ENCODE measurements at regions not wholly inside any gene's neighbourhood (a gene's known extent, or its start where the extent isn't known, plus 50 kb on each side); places are given as distances from the start of the nearest gene placed in this dataset.

DNA sequence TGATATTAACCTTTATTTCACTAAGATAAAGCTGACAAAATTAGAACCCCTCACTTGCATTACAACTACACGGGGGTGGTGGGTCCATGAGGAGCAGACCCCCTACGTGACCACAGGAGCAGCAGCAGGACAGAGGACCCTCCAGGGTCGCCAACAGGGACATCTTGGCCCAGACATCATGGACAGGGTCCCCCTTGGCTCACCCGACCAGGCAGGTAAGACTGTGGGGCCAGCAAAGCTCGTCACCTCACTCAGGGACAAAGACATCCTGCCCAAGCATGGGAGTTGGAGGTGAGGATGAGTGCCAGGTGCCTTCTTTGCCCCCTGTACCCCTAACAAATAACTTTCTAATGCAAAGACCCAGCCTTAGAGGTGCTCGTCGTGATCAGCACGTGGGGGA lies 111.3 kb upstream of the RAB6C start:
- TF ChIP-seq, protein P1, sequence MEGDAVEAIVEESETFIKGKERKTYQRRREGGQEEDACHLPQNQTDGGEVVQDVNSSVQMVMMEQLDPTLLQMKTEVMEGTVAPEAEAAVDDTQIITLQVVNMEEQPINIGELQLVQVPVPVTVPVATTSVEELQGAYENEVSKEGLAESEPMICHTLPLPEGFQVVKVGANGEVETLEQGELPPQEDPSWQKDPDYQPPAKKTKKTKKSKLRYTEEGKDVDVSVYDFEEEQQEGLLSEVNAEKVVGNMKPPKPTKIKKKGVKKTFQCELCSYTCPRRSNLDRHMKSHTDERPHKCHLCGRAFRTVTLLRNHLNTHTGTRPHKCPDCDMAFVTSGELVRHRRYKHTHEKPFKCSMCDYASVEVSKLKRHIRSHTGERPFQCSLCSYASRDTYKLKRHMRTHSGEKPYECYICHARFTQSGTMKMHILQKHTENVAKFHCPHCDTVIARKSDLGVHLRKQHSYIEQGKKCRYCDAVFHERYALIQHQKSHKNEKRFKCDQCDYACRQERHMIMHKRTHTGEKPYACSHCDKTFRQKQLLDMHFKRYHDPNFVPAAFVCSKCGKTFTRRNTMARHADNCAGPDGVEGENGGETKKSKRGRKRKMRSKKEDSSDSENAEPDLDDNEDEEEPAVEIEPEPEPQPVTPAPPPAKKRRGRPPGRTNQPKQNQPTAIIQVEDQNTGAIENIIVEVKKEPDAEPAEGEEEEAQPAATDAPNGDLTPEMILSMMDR (IDR thresholded peaks at IDR 0.05; ENCODE audit: extremely low read depth in 1 of 2, insufficient read depth in 1 of 2, low read depth in 1 of 2, low read length in 2 of 2), result no peak
- no peak for TF ChIP-seq POLR2A (IDR thresholded peaks at IDR 0.05; ENCODE audit: low read depth, low read length)
- TF ChIP-seq, protein P2, sequence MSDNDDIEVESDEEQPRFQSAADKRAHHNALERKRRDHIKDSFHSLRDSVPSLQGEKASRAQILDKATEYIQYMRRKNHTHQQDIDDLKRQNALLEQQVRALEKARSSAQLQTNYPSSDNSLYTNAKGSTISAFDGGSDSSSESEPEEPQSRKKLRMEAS (IDR thresholded peaks at IDR 0.05; ENCODE audit: insufficient read depth, insufficient read length), result no peak
